GM18909 (cell line): ENCODE measurements at regions not wholly inside any gene's neighbourhood (a gene's known extent, or its start where the extent isn't known, plus 50 kb on each side); places are given as distances from the start of the nearest gene placed in this dataset.
"Not testable (repeated sequence)": the region's sequence is repeated elsewhere in the genome, so short reads cannot be mapped to it uniquely, and the experiment has no call there.

Experiments
- ATAC-seq: cut with Tn5 transposase; IDR thresholded peaks from one replicate; pipeline ENCODE4 v1.9.1; 2021; ENCODE audit warnings: mild to moderate bottlenecking; ENCODE audit not compliant: unreplicated experiment, poor library complexity

- ATAC-seq: not testable (repeated sequence)
These were observed 109.6 kb upstream of the POMZP3 start for GRCh38 chr7:76736724-76737123.

GRCh38 chr7:76736091-76736490, 109.0 kb upstream of the POMZP3 start:
- ATAC-seq: not testable (repeated sequence)

- ATAC-seq: not testable (repeated sequence)
These were observed 108.6 kb upstream of the POMZP3 start for GRCh38 chr7:76735668-76736067.

- ATAC-seq: not testable (repeated sequence)
These were observed 101.5 kb upstream of the POMZP3 start for GRCh38 chr7:76728571-76728974.

- ATAC-seq: not testable (repeated sequence)
These were observed 96.8 kb upstream of the POMZP3 start for GRCh38 chr7:76723928-76724327.

- ATAC-seq: not testable (repeated sequence)
These were observed 89.5 kb upstream of the POMZP3 start for GRCh38 chr7:76716551-76716950.

GRCh38 chr7:76712926-76713325, 85.8 kb upstream of the POMZP3 start:
- ATAC-seq: not testable (repeated sequence)

- not testable (repeated sequence) for ATAC-seq
These were observed 84.6 kb upstream of the POMZP3 start for GRCh38 chr7:76711648-76712047.

- ATAC-seq: not testable (repeated sequence)
These were observed 82.6 kb upstream of the POMZP3 start for GRCh38 chr7:76709703-76710102.

GRCh38 chr7:76708446-76708845, 81.4 kb upstream of the POMZP3 start:
- not testable (repeated sequence) for ATAC-seq

GRCh38 chr7:76703815-76704214, 76.7 kb upstream of the POMZP3 start:
- ATAC-seq: not testable (repeated sequence)

GRCh38 chr7:76686277-76686676, 59.2 kb upstream of the POMZP3 start:
- not testable (repeated sequence) for ATAC-seq

GRCh38 chr7:76684737-76685136, 57.7 kb upstream of the POMZP3 start:
- ATAC-seq: not testable (repeated sequence)

GRCh38 chr7:76683631-76684030, 56.6 kb upstream of the POMZP3 start:
- not testable (repeated sequence) for ATAC-seq

- ATAC-seq: not testable (repeated sequence)
These were observed 54.7 kb upstream of the POMZP3 start for GRCh38 chr7:76681810-76682209.

- ATAC-seq: not testable (repeated sequence)
These were observed 52.1 kb upstream of the POMZP3 start for GRCh38 chr7:76679174-76679573.

- not testable (repeated sequence) for ATAC-seq
These were observed 51.4 kb upstream of the POMZP3 start for GRCh38 chr7:76678500-76678899.

GRCh38 chr7:76676890-76677289, 49.8 kb upstream of the POMZP3 start:
- ATAC-seq: not testable (repeated sequence)
